CD4-positive, alpha-beta T cell treated with Interleukin-10 for 1 hour (primary cell): ENCODE measurements at regions not wholly inside any gene's neighbourhood (a gene's known extent, or its start where the extent isn't known, plus 50 kb on each side); places are given as distances from the start of the nearest gene placed in this dataset.

ENCODE experiments used
- DNase-seq: peaks from one replicate; pipeline ENCODE4 v3.0.0-alpha.2; 2020

DNA sequence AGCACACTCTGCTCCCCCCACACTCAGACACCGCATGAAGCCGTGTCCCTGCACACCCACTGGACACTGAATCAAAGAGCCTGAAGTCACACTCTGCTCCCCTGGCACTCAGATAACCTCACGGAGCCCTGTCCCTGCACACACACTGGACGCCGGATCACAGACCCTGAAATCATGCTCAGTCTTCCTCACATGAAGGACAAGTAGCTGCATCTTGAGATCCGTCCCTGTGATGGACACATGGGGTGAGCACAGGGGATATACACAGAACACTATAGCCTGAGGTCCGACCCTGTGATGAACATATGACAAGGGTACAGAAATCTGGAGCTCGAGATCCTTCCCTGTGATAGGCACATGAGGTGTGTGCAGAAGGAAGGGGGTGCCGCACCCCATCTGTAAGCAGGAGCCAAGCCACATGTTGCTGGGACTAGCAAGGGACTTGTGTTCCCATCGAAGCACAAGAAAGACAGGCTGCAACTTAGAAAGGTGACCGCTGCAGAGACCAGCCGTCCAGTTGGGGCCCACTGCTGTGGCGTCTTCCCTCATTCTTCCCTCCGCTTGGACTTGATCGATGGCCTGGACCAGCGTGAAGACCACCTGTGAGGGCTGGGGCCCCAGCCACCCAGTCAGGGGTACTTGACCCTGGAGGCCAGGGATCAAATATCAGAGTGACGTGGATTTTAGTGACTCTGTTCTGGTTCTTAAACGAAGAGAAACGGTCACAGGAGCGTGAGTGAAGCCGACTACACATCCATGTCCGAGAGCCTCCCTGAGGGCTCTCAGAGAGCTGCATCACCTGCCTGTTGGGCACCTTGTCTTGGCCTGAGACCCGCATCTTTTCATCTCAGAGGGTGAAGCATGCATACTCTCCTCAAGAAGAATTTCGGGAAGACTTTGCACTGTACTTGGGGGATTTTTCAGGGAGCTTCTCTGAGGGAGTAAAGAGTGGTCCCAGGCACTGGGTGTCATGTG is 391.7 kb upstream of the SALL3 start:
- no peak for DNase-seq

DNA sequence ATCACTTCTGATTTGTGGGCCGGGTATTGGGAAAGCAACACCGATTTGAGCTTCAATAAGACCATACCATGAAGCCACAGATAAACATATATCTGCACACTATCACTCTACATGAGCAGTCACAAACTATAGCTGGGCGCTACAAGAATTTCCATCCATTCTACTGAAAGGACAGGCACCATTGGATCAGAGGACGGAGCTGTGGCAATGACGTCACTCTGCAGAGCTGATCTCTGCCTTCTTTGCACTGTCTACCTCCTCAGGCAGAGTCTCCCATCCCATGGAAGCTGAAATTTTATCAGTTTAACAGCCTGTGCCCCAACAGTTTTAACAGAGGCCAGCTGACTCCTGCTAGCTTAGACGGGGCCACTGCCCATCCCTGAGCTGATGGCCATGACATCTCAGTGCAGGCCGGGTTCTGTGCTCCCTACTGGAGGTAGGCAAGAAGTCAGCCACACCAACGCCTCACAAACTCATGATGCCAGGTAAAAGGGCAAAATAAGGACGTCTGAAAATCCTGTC is 389.6 kb upstream of the SALL3 start:
- DNase-seq: no peak

- no peak for DNase-seq
Observed at GRCh38 chr18:78595453-78595852, 384.2 kb upstream of the SALL3 start.

- no peak for DNase-seq
Observed at GRCh38 chr18:78595924-78596573, 383.6 kb upstream of the SALL3 start.

DNA sequence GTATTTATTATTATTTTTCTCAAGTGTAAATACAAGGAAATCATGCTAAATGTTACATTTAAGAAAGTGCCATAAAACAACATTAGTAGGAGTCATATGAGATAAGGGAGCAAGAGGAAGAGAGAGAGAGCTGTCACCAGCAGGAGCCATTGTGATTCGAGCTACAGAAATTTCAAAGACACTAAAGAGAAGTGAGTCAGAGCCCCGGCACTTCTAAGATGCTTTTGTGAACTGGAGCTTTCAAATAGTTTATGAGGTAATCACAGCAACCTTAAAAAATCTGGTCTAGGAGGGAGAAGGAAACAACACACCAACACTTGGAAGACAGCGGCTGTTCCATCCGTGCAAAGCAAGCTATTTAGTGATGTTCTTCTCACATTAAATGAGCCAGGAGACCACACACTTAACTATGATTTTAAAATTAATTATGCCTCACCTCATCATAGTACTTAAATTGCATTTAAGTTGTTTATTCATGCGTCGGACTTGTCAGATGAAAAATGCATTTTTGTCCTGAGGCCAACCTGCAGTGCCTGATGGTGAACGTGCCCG is 382.7 kb upstream of the SALL3 start:
- no peak for DNase-seq

- DNase-seq: peak; percentile 2
Observed at GRCh38 chr18:78601349-78601748, 378.3 kb upstream of the SALL3 start.

DNA sequence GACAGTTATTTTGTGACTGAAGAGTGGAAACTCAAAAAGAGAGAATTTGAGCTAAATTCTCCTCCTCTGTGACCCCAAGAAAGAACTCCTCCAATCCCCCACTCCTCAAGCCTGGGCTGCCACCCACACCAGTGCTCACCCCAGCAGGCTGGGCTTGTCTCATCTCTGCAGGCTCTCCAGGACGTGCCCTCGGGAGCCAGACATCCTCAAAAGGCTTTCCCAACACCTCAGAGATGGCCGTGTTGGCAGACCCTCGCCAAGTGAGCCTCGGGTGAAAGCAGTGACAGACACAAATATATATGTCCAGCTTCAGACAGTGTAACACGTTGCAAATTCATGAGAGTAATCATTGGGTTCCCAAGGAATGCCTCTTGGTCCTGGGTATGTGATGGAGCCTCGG is 377.7 kb upstream of the SALL3 start:
- no peak for DNase-seq

DNA sequence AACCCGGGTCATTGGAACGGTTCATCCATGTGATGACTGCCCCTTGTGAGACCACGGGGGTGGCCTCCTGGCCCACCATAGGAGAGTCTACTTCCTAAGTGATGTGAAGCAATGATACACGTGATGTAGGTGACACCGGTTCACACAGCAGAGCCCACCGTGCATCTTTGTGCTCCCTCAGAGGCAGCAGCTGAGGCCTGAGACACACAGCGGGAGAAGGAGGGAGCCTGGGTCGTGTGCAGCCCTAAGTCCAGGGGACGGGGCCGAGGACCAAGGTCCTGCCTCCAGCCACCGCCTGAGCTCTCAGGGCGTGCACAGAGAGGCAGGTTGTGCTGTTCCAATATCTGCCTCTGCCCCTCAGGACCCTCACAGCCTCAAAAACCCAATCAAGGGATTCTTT is 377.2 kb upstream of the SALL3 start:
- no peak for DNase-seq

DNA sequence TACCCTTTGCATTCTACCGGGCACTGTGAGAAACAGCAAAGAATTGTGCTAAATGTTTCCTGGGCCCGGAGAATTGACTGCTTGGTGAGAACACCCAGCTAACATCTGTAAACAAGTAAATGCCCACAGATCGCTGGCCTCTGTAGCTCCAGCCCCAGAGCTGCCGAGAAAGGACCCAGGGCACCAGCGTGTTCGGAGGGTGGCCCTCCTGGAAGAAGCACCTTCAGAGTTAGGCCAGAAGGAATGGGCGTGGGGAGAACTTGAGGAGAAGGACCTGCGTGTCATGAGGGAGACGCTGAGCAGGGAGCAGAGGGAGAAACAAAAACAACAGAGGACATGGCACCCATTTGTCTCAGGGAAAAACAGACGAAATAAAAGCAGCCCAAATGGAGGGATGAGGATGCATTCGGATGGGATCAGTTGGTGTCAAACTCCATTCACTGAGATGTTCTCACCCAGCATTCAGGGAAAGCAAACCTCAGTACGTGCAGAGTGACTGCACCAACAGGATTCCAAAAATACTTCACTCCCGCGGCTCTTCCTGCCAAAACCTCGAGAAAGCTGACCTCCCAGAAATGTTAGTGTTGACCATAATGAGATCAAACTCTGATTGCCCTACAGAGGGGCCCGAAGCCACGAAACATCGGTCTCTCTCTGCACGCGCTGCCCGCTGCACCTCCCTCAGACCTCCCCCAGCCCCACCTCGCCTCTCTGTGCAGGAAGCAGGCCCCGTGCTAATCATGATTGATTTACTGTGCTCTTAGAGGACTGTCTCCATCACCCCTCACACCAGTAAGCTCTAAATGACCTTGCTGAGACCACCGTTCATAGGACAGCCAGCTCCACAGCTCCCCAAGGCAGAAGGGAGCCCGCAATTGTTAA is 376.3 kb upstream of the SALL3 start:
- no peak for DNase-seq

DNA sequence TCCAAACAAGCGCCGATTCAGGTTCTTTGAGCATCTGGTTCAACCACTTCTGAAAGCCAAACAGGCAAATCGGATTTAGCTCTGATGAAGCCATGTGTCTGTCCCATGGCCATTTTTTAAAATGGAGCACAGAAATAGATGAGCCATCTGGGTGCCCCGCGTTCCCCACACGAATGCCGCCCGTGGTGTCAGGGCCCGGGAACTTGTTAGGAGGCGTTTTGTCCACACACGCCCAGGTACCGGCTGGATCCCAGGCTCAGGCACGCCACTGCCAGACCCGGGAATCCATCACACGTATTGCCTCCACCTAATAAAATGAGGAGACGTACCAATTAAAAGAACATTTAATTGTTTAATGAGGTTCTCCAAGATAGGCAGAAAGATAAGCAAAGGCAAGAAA is 374.4 kb upstream of the SALL3 start:
- no peak for DNase-seq

DNA sequence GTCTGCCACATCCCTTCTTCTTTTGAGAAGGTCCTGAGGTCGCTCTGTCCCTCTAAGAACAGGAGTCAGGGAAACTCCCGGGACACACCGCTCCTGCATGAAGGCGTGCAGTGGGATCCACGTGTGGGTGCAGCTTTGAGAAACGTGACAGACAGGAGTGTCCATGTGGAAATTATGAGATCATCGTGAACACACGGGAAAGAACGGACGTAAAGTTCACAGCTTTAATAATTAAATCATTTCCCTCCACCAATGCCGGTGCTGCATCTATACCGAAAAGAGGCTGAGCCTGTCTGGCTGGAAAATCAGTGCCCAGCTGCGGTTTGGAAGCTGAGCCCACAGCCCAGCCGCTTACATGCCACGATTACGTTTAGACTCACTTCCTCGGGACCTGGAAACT is 372.4 kb upstream of the SALL3 start:
- no peak for DNase-seq

DNA sequence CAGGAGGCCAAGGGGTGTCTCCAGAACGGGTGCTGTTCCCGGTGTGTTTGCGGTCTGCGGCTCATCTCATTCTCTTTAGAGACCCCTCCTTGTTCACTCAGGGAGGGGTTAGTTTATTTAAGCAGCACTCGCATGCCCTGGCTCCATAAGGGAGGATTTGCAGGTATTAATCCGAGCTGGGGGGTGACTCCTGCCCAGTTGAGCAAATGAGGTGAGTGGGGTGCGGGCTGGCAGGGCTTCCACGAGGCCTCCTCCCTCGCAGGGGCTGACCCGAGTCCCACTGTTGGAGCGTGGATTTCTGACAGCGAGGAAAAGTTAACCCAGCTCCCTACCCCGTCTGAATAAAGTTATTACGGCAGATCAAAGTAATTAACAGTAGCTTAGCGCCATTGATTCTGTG is 371.8 kb upstream of the SALL3 start:
- DNase-seq: no peak

- no peak for DNase-seq
Observed at GRCh38 chr18:78610179-78610578, 369.4 kb upstream of the SALL3 start.

- no peak for DNase-seq
Observed at GRCh38 chr18:78611201-78611800, 368.3 kb upstream of the SALL3 start.

DNA sequence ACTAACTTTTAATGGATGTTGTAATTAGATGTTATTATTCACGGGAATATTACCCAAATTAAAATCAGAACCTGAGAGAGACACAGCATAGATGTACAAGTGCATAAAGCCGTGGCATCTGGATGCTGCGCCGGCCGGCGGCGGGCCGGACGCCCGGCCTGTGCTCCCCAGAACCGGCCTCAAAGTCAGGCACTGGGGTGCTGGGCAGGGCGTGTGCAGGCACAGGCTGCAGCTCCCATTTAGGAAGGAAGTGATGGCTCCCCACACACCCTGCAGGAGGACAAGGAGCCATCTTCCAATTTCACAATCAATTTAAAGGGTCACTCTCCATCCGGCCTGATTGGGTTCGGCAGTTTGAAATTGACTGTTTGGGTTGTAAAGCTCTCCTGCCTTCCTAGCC is 367.7 kb upstream of the SALL3 start:
- no peak for DNase-seq

- DNase-seq: no peak
Observed at GRCh38 chr18:78612318-78612717, 367.3 kb upstream of the SALL3 start.

DNA sequence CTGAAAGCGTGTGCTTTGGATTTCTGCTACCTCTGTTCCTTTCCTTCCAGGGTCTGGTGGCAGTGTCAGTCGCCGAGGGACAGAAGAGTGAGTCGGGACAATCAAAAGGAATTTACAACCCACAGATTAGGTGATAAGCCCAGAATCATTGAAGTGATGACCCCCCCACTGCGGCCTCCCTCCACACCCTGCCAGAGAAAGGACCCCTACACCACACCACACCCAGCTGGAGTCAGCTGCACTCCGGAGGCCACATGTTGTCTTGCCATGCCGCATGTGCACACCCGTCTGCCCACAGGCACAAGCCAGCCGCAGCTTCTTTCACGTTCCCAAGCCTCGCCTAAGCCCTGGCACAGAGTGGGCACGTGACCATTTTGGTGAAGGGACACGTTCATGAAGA is 366.8 kb upstream of the SALL3 start:
- DNase-seq: no peak

DNA sequence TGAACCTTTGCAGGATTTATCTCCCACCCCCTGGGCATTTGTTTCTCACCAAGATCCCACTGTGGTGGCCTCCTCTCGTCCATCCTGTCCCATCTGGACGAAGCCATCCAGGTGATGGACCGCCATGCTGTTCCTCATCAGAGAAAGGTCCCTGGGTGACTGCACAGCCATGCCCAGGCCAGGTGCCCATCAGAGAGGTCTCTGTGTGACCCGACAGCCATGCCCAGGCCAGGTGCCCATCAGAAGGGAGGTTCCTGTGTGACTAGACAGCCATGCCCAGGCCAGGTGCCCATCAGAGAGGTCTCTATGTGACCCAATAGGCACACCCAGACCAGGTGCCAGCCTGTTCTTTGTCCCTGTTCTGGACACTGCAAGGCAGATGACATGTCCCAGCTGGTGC is 360.9 kb upstream of the SALL3 start:
- no peak for DNase-seq

DNA sequence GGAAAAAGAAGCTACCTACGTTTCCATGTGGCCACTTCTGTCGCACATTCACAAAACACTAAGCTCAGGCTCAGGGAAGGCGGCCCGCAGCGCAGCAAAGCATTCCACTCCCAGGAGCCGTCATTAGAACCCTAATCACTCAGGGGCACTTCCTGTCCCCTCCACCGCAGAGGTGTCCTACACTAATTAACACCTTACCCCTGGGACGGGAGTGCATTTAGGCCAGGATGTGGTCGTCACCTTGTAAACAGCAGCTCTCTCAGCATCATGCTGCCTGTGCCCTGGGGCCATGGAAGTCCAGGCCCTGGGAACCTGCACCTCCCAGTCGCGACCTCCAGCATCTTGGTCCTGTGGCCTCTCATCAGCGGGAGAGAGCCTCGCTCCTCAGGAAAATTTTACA is 359.8 kb upstream of the SALL3 start:
- no peak for DNase-seq

DNA sequence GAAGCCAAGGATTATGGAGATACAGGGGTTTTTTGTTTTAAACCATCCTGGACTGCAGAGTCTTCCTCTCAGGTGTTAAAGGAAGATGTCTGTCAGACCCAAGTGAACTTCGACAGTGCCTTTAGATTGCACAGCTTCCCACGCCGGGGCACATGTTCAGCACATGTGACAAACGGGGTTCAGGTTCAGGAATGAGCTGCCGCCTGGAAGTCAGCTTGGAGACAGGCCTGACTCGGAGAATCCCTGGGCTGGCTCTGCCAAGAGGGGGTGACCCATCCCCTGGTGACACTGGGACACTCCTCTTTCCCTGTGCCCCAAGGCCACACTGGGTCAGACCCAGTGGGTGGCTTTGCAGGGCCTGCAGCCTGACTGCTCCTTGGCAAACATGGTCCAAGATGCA is 359.3 kb upstream of the SALL3 start:
- no peak for DNase-seq

DNA sequence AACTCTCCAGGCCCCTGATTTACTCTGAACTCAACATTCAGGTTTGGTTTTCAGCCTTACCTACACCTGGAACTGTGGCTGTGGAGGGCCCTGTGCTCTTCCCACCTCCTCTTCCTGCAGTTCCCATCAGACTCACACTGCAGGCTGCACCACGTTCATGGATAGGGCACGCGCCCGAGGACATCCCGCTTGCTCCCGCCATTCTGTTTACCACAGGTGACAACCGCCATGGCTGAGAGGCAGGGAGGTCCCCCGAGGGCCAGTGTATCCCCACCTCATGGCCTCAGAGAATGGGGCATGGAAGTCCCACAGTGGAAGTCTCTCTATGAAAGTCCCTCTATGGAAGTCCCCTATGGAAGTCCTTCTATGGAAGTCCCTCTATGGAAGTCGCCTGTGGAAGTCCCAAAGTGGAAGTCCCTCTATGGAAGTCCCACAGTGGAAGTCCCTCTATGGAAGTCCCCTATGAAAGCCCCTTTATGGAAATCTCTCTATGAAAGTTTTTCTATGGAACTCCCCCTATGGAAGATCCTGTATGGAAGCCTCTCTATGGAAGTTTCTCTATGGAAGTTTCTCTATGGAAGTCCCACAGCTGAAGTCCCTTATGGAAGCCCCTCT is 358.4 kb upstream of the SALL3 start:
- no peak for DNase-seq
